Neural progenitor cell (in vitro differentiated cells): ENCODE measurements at regions not wholly inside any gene's neighbourhood (a gene's known extent, or its start where the extent isn't known, plus 50 kb on each side); places are given as distances from the start of the nearest gene placed in this dataset.

ENCODE experiments used
- DNase-seq: peaks from one replicate; pipeline ENCODE4 v3.0.0-alpha.2; 2016; ENCODE audit warnings: low spot score
- H2AFZ ChIP-seq: fragments of 200-600 bp; sonication (generic); replicated peaks from 2 replicates; pipeline ENCODE4 v1.6.1; 2016; ENCODE audit warnings: antibody characterized with exemption
- H3F3A ChIP-seq: fragments of 200-600 bp; sonication (generic); 2 replicates; pipeline ENCODE4 v1.6.1; 2016; ENCODE audit warnings: antibody characterized with exemption, low read depth
- H3K27ac ChIP-seq: fragments of 200-600 bp; sonication (generic); 2 replicates; pipeline ENCODE4 v1.5.1; 2016; ENCODE audit warnings: mild to moderate bottlenecking
- H3K27me3 ChIP-seq: fragments of 200-600 bp; sonication (generic); 2 replicates; pipeline ENCODE4 v1.6.1; 2016; ENCODE audit warnings: mild to moderate bottlenecking, moderate library complexity
- H3K36me3 ChIP-seq: fragments of 200-600 bp; sonication (generic); 2 replicates; pipeline ENCODE4 v1.5.1; 2016
- H3K4me1 ChIP-seq: fragments of 200-600 bp; sonication (generic); 2 replicates; pipeline ENCODE4 v1.6.1; 2016; ENCODE audit warnings: mixed run types
- H3K4me2 ChIP-seq: fragments of 200-600 bp; sonication (generic); 2 replicates; pipeline ENCODE4 v1.6.1; 2016
- H3K4me3 ChIP-seq: fragments of 200-600 bp; sonication (generic); 2 replicates; pipeline ENCODE4 v1.5.1; 2016
- H3K79me2 ChIP-seq: fragments of 200-600 bp; sonication (generic); 2 replicates; pipeline ENCODE4 v1.6.1; 2016; ENCODE audit warnings: low read depth
- H3K9ac ChIP-seq: fragments of 200-600 bp; sonication (generic); 2 replicates; pipeline ENCODE4 v1.6.1; 2016
- H3K9me3 ChIP-seq: fragments of 200-600 bp; sonication (generic); 2 replicates; pipeline ENCODE4 v1.5.1; 2016; ENCODE audit warnings: low read depth
- H4K20me1 ChIP-seq: fragments of 200-600 bp; sonication (generic); 2 replicates; pipeline ENCODE4 v1.6.1; 2016; ENCODE audit warnings: low read depth
- H3K27ac Mint-ChIP-seq: 3 replicates; pipeline ENCODE4 v1.8.0; 2021; ENCODE audit warnings: mixed read lengths
- H3K27me3 Mint-ChIP-seq: 2 replicates; pipeline ENCODE4 v1.8.0; 2022; ENCODE audit warnings: low read depth, mild to moderate bottlenecking, inconsistent platforms, moderate library complexity, mixed read lengths; ENCODE audit not compliant: insufficient read depth
- H3K36me3 Mint-ChIP-seq: 3 replicates; pipeline ENCODE4 v1.8.0; 2021; ENCODE audit warnings: mixed read lengths
- H3K4me1 Mint-ChIP-seq: 3 replicates; pipeline ENCODE4 v1.8.0; 2021; ENCODE audit warnings: mixed read lengths
- H3K4me3 Mint-ChIP-seq: 3 replicates; pipeline ENCODE4 v1.8.0; 2021; ENCODE audit warnings: mild to moderate bottlenecking, moderate library complexity, mixed read lengths
- H3K9me3 Mint-ChIP-seq: 3 replicates; pipeline ENCODE4 v1.8.0; 2020; ENCODE audit warnings: mixed read lengths
- EZH2 ChIP-seq: fragments of 200-600 bp; sonication (generic); IDR thresholded peaks from 2 replicates; pipeline ENCODE4 v1.6.1; 2017; ENCODE audit warnings: antibody characterized with exemption, mild to moderate bottlenecking, moderate library complexity
- EZH2phosphoT487 ChIP-seq: fragments of 200-600 bp; sonication (generic); IDR thresholded peaks from 2 replicates; pipeline ENCODE4 v1.6.1; 2017; ENCODE audit warnings: antibody characterized with exemption
- TF ChIP-seq, protein P1 (sequence below): fragments of 200-600 bp; sonication (generic); IDR thresholded peaks from 2 replicates; pipeline ENCODE4 v1.5.1; 2017; ENCODE audit warnings: antibody characterized with exemption, mild to moderate bottlenecking

- no peaks in the 10 kb centered on the region for H3K9me3 Mint-ChIP-seq
- no peak overlapping the region for H3K27ac ChIP-seq
- DNase-seq: no peak
- no peak overlapping the region for H3K27ac Mint-ChIP-seq
- TF ChIP-seq EZH2phosphoT487 (no peak), EZH2 (no peak)
- TF ChIP-seq, protein P1, sequence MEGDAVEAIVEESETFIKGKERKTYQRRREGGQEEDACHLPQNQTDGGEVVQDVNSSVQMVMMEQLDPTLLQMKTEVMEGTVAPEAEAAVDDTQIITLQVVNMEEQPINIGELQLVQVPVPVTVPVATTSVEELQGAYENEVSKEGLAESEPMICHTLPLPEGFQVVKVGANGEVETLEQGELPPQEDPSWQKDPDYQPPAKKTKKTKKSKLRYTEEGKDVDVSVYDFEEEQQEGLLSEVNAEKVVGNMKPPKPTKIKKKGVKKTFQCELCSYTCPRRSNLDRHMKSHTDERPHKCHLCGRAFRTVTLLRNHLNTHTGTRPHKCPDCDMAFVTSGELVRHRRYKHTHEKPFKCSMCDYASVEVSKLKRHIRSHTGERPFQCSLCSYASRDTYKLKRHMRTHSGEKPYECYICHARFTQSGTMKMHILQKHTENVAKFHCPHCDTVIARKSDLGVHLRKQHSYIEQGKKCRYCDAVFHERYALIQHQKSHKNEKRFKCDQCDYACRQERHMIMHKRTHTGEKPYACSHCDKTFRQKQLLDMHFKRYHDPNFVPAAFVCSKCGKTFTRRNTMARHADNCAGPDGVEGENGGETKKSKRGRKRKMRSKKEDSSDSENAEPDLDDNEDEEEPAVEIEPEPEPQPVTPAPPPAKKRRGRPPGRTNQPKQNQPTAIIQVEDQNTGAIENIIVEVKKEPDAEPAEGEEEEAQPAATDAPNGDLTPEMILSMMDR: no peak
- H3K36me3 ChIP-seq: no peaks in the 10 kb centered on the region
- no peak overlapping the region for H3K4me3 Mint-ChIP-seq
- H3F3A ChIP-seq: peaks cover 9% of the 10 kb centered on the region
- peaks cover 8% of the 10 kb centered on the region for H4K20me1 ChIP-seq
- no peaks in the 10 kb centered on the region for H3K36me3 Mint-ChIP-seq
- H3K4me2 ChIP-seq: no peak overlapping the region
- peaks cover 30% of the 10 kb centered on the region for H3K4me1 ChIP-seq
- H3K9ac ChIP-seq: no peak overlapping the region
- no peaks in the 10 kb centered on the region for H3K27me3 ChIP-seq
- peaks cover 22% of the 10 kb centered on the region for H3K4me1 Mint-ChIP-seq
- H3K4me3 ChIP-seq: no peak overlapping the region
- no peaks in the 10 kb centered on the region for H3K79me2 ChIP-seq
- no peaks in the 10 kb centered on the region for H3K9me3 ChIP-seq
- peaks cover 15% of the 10 kb centered on the region for H3K27me3 Mint-ChIP-seq
- H2AFZ ChIP-seq: no peak overlapping the region
Measured at GRCh38 chr5:141760193-141760592, 78.2 kb upstream of the ARAP3 start.

DNA sequence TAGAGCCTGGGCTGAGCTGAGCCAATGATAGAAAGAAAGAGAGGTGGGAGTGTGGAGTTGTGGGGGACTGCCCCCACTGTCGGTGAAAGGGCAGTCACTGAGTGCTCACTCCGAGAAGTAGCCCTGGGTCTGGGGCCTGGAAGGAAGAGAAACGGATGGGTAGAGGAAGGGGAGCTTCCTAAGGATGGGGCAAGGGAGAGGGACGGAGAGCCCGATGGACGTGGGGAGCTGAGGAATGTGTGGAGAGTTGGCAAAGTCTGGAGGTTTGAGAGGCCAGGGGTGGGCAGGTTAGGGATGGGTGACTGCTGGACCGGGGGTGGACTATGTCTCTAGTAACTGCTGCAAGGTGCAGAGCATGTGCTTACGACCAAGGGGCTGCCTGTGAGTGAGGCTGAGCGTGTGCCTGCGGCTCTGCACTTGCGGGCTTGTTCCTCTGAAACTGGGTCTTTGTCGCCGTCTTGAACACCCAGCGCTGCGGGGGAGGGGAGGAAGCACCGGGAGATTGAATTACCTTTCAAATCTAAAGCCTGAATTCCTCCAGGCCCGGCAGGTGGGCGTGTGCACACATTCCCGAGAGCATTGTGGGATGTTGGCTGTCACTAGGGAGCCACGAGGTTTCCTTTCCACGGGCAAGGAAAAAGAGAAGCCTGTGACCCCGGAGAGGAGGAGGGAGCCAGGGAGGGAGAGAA lies 76.4 kb upstream of the ARAP3 start:
- no peaks in the 10 kb centered on the region for H3K36me3 ChIP-seq
- H3F3A ChIP-seq: peaks cover 9% of the 10 kb centered on the region
- H4K20me1 ChIP-seq: peaks cover 22% of the 10 kb centered on the region
- H3K9me3 Mint-ChIP-seq: no peaks in the 10 kb centered on the region
- H3K4me1 ChIP-seq: peaks cover 30% of the 10 kb centered on the region
- H3K36me3 Mint-ChIP-seq: no peaks in the 10 kb centered on the region
- peaks cover 11% of the 10 kb centered on the region for H3K27me3 ChIP-seq
- no peak for TF ChIP-seq EZH2phosphoT487
- no peak for TF ChIP-seq EZH2
- TF ChIP-seq, protein P1: no peak
- H3K4me2 ChIP-seq: peak overlapping the region; percentile 71
- peaks cover 22% of the 10 kb centered on the region for H3K4me1 Mint-ChIP-seq
- H3K4me3 ChIP-seq: peak overlapping the region; percentile 11
- peaks cover 16% of the 10 kb centered on the region for H3K27me3 Mint-ChIP-seq
- H3K27ac Mint-ChIP-seq: peak overlapping the region; percentile 11
- H3K27ac ChIP-seq: no peak overlapping the region
- no peak overlapping the region for H3K9ac ChIP-seq
- DNase-seq: peak; percentile 78
- H2AFZ ChIP-seq: no peak overlapping the region
- H3K9me3 ChIP-seq: no peaks in the 10 kb centered on the region
- H3K4me3 Mint-ChIP-seq: peak overlapping the region; percentile 51
- no peaks in the 10 kb centered on the region for H3K79me2 ChIP-seq

DNA sequence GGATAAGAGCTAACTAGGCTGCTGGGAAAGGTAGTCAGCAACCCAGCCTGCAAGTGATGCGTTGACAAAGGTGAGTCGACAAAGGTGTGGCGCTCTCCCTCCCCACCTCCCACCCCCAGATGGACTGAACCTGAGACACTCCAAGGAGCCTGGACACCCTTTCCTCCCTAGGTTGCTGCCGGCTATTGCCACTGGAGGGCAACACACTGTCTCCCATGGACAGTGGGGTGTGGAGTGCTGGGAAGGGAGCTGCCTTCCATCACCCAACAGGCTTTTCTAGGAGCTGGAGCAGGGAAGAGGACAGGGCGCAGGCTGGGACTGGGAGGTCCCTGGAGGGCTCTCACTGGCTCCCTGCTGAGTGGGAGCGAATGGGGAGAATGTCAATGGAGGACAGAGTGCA lies 75.4 kb upstream of the ARAP3 start:
- H3K27ac ChIP-seq: no peak overlapping the region
- no peak overlapping the region for H3K27ac Mint-ChIP-seq
- no peak overlapping the region for H2AFZ ChIP-seq
- no peaks in the 10 kb centered on the region for H3K36me3 ChIP-seq
- H3K4me3 Mint-ChIP-seq: peak overlapping the region; percentile 64
- H3K9me3 Mint-ChIP-seq: no peaks in the 10 kb centered on the region
- H3K79me2 ChIP-seq: no peaks in the 10 kb centered on the region
- no peak overlapping the region for H3K9ac ChIP-seq
- H3F3A ChIP-seq: peaks cover 9% of the 10 kb centered on the region
- H3K4me2 ChIP-seq: peak overlapping the region; percentile 71
- H3K27me3 ChIP-seq: peaks cover 22% of the 10 kb centered on the region
- no peaks in the 10 kb centered on the region for H3K9me3 ChIP-seq
- peaks cover 30% of the 10 kb centered on the region for H3K4me1 ChIP-seq
- no peak overlapping the region for H3K4me3 ChIP-seq
- TF ChIP-seq EZH2: no peak
- TF ChIP-seq, protein P1: peak; percentile 59
- no peak for TF ChIP-seq EZH2phosphoT487
- H3K36me3 Mint-ChIP-seq: no peaks in the 10 kb centered on the region
- peaks cover 22% of the 10 kb centered on the region for H4K20me1 ChIP-seq
- peak; percentile 64 for DNase-seq
- peaks cover 22% of the 10 kb centered on the region for H3K4me1 Mint-ChIP-seq
- peaks cover 16% of the 10 kb centered on the region for H3K27me3 Mint-ChIP-seq
